ENCODE measurements at regions not wholly inside any gene's neighbourhood (a gene's known extent, or its start where the extent isn't known, plus 50 kb on each side); places are given as distances from the start of the nearest gene placed in this dataset.

- TF ChIP-seq POLR2AphosphoS5 (IDR thresholded peaks at IDR 0.05): no peak
- TF ChIP-seq CTCF (IDR thresholded peaks at IDR 0.05): no peak
- TF ChIP-seq POLR2A (IDR thresholded peaks at IDR 0.05): no peak
- no peak overlapping the region for H3K4me3 ChIP-seq
- H3K36me3 ChIP-seq: no peaks in the 10 kb centered on the region
- no peaks in the 10 kb centered on the region for H3K27me3 ChIP-seq (replicated peaks; ENCODE audit: insufficient read depth)
- intact Hi-C loops (cut with DNase I): no loop called here
- H3K27ac ChIP-seq: no peak overlapping the region
- no peaks in the 10 kb centered on the region for H3K4me1 ChIP-seq (replicated peaks)
- no peak for DNase-seq (ENCODE audit: low spot score)
- 80% methylated on average over 5 of the region's 5 CpGs for WGBS
- H3K9me3 ChIP-seq: no peaks in the 10 kb centered on the region
Measured at GRCh38 chr14:36048667-36049066, 127.9 kb downstream of the PTCSC3 start.

- no peaks in the 10 kb centered on the region for H3K9me3 ChIP-seq
- intact Hi-C loops (cut with DNase I): no loop called here
- no peak for DNase-seq (ENCODE audit: low spot score)
- 79% methylated on average over 4 of the region's 4 CpGs for WGBS
- H3K4me1 ChIP-seq (replicated peaks): no peaks in the 10 kb centered on the region
- no peaks in the 10 kb centered on the region for H3K27me3 ChIP-seq (replicated peaks; ENCODE audit: insufficient read depth)
- TF ChIP-seq CTCF (IDR thresholded peaks at IDR 0.05) (no peak), POLR2AphosphoS5 (IDR thresholded peaks at IDR 0.05) (no peak), POLR2A (IDR thresholded peaks at IDR 0.05) (no peak)
- H3K4me3 ChIP-seq: no peak overlapping the region
- H3K27ac ChIP-seq: no peak overlapping the region
- no peaks in the 10 kb centered on the region for H3K36me3 ChIP-seq
Measured at GRCh38 chr14:36047912-36048311, 128.6 kb downstream of the PTCSC3 start.

DNA sequence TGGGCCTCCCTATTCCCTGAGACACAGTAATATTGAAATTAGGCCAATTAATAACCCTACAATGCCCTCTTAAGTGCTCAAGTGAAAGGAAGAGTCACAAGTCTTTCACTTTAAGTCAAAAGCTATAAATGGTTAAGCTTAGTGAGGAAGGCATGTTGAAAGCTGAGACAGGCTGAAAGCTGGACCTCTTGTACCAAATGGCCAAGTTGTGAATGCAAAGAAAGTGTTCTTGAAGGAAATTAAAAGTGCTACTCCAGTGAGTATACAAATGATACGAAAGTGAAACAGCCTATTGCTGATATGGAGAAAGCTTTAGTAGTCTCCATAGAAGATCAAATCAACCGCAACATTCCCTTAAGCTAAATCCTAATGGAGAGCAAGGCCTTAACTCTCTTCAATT is 140.8 kb downstream of the PTCSC3 start:
- no peak overlapping the region for H3K27ac ChIP-seq
- 93% methylated on average over 2 of the region's 2 CpGs for WGBS
- intact Hi-C loops (cut with DNase I): no loop called here

GRCh38 chr14:36028665-36029064 is 147.9 kb downstream of the PTCSC3 start:
- H3K4me3 ChIP-seq: no peak overlapping the region
- no peaks in the 10 kb centered on the region for H3K36me3 ChIP-seq
- no peaks in the 10 kb centered on the region for H3K4me1 ChIP-seq (replicated peaks)
- H3K27me3 ChIP-seq (replicated peaks; ENCODE audit: insufficient read depth): no peaks in the 10 kb centered on the region
- 64% methylated on average over 3 of the region's 3 CpGs for WGBS
- TF ChIP-seq CTCF (IDR thresholded peaks at IDR 0.05) (no peak), POLR2AphosphoS5 (IDR thresholded peaks at IDR 0.05) (no peak), POLR2A (IDR thresholded peaks at IDR 0.05) (no peak)
- no peak for DNase-seq (ENCODE audit: low spot score)
- H3K9me3 ChIP-seq: no peaks in the 10 kb centered on the region
- intact Hi-C loops (cut with DNase I): no loop called here
- no peak overlapping the region for H3K27ac ChIP-seq

More for the DNA sequence above, 140.8 kb downstream of the PTCSC3 start:
- DNase-seq (ENCODE audit: low spot score): no peak
- Histone ChIP-seq H3K4me1 (replicated peaks) (no peaks in the 10 kb centered on the region), H3K27me3 (replicated peaks; ENCODE audit: insufficient read depth) (no peaks in the 10 kb centered on the region), H3K4me3 (no peak overlapping the region), H3K9me3 (no peaks in the 10 kb centered on the region), H3K36me3 (no peaks in the 10 kb centered on the region)
- TF ChIP-seq CTCF (IDR thresholded peaks at IDR 0.05) (no peak), POLR2A (IDR thresholded peaks at IDR 0.05) (no peak), POLR2AphosphoS5 (IDR thresholded peaks at IDR 0.05) (no peak)

GRCh38 chr14:36028218-36028617 is 148.3 kb downstream of the PTCSC3 start:
- H3K27me3 ChIP-seq (replicated peaks; ENCODE audit: insufficient read depth): no peaks in the 10 kb centered on the region
- no peak for DNase-seq (ENCODE audit: low spot score)
- no peak overlapping the region for H3K27ac ChIP-seq
- intact Hi-C loops (cut with DNase I): no loop called here
- WGBS: 79% methylated on average over 4 of the region's 4 CpGs
- TF ChIP-seq POLR2A (IDR thresholded peaks at IDR 0.05) (no peak), POLR2AphosphoS5 (IDR thresholded peaks at IDR 0.05) (no peak), CTCF (IDR thresholded peaks at IDR 0.05) (no peak)
- H3K36me3 ChIP-seq: no peaks in the 10 kb centered on the region
- H3K9me3 ChIP-seq: no peaks in the 10 kb centered on the region
- no peaks in the 10 kb centered on the region for H3K4me1 ChIP-seq (replicated peaks)
- H3K4me3 ChIP-seq: no peak overlapping the region

All from prostate gland (tissue), 2 donors.